ENCODE measurements at regions not wholly inside any gene's neighbourhood (a gene's known extent, or its start where the extent isn't known, plus 50 kb on each side); places are given as distances from the start of the nearest gene placed in this dataset.
"Not testable (repeated sequence)": the region's sequence is repeated elsewhere in the genome, so short reads cannot be mapped to it uniquely, and the experiment has no call there.

DNA sequence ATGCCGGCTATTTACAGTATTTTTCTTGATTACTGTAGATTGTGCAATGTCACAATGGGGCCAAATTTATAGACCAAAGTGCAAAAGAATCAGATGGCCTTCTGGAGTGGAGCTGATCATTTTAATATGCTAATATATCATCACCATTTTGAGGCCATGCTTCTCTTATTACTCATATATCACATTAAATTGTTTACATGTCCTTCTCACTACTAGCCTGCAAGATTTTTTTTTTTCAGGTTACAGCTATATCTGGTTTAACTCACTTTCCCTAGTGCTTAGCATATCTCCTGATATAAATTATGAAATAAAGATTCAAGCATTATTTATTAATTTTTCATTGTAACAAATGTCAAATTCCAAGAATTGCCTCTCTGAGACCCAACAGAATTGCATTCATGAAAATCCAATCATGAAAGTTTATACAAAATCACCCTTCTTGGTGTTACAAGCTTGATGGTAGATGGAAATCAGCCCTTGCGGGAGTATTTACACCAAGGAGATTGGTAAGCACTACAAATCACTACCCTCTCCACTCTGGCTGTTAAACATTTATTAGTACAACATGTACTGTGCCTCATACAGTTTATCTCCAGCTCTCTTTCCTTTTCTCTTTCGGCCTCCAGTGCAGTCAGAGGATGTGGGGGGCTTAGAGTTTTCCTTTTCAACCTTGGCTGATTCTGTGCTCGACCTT is 703.9 kb downstream of the BRINP1 start:
- Mint-ChIP-seq H3K36me3 (no peaks in the 10 kb centered on the region), H3K27ac (no peak overlapping the region), H3K9me3 (peaks cover 4% of the 10 kb centered on the region), H3K27me3 (no peaks in the 10 kb centered on the region), H3K4me1 (no peaks in the 10 kb centered on the region), H3K4me3 (no peak overlapping the region)
- CTCF ChIA-PET: no interaction called here
- no peak for DNase-seq

GRCh38 chr9:118670011-118670953 is 699.0 kb downstream of the BRINP1 start:
- no peak for DNase-seq
- Mint-ChIP-seq H3K4me3 (no peak overlapping the region), H3K4me1 (no peaks in the 10 kb centered on the region), H3K9me3 (peaks cover 3% of the 10 kb centered on the region), H3K36me3 (no peaks in the 10 kb centered on the region), H3K27ac (no peak overlapping the region), H3K27me3 (no peaks in the 10 kb centered on the region)
- CTCF ChIA-PET: no interaction called here

DNA sequence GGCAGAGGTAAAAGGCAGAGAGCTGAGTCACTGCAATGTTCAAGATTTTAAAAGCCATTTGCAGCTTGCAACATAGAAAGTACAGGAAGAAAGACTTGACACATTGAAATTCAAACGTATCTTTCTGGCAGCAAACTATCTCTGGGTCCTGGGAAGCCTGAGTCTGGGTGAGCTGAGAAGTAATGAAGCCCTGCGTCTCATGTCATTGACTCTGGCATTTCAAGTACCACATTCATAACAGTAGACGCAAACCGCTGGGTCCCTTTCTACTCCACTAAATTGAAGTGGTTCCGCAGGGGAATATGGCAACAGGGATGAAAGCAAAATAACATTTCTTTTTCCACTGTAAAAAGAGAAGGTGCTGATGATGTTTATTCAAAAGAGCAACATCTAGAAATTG is 694.3 kb downstream of the BRINP1 start:
- Mint-ChIP-seq H3K4me3 (no peak overlapping the region), H3K27me3 (no peaks in the 10 kb centered on the region), H3K36me3 (no peaks in the 10 kb centered on the region), H3K27ac (no peak overlapping the region), H3K4me1 (no peaks in the 10 kb centered on the region), H3K9me3 (peaks cover 3% of the 10 kb centered on the region)
- CTCF ChIA-PET: no interaction called here
- no peak for DNase-seq

GRCh38 chr9:118677936-118678653 is 691.1 kb downstream of the BRINP1 start:
- H3K4me3 Mint-ChIP-seq, H3K9me3 Mint-ChIP-seq, H3K27ac Mint-ChIP-seq, H3K4me1 Mint-ChIP-seq, H3K27me3 Mint-ChIP-seq, DNase-seq, H3K36me3 Mint-ChIP-seq, CTCF ChIA-PET: not testable (repeated sequence)

- Mint-ChIP-seq H3K4me1 (no peaks in the 10 kb centered on the region), H3K4me3 (no peak overlapping the region), H3K27me3 (no peaks in the 10 kb centered on the region), H3K9me3 (no peaks in the 10 kb centered on the region), H3K36me3 (no peaks in the 10 kb centered on the region), H3K27ac (no peak overlapping the region)
- CTCF ChIA-PET: no interaction called here
- no peak for DNase-seq
These were observed 682.3 kb downstream of the BRINP1 start for GRCh38 chr9:118686959-118687358.

GRCh38 chr9:118689280-118689679 is 680.0 kb downstream of the BRINP1 start:
- Mint-ChIP-seq H3K36me3 (no peaks in the 10 kb centered on the region), H3K9me3 (no peaks in the 10 kb centered on the region), H3K4me3 (no peak overlapping the region), H3K27ac (no peak overlapping the region), H3K27me3 (no peaks in the 10 kb centered on the region), H3K4me1 (no peaks in the 10 kb centered on the region)
- no peak for DNase-seq
- CTCF ChIA-PET: no interaction called here

DNA sequence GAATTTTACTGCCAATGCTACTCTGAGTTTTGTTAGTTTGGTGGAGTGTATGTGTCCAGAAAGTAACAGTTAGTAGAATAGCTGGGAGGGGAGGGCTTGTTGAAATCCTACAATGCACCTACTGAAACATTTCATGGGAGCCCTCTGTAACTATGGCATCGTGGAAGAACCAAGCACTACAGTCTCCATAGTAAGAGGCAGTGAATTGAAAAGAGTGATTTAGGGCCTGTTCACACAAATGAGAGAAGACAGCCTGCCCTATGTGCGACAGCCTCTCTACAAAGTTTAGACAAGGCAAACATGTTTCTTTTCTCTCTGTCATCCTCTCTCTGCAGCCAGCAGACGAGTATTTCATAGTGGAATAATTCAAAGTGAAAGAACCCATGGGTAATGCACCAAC is 676.6 kb downstream of the BRINP1 start:
- peaks cover 2% of the 10 kb centered on the region for H3K9me3 Mint-ChIP-seq
- no peak overlapping the region for H3K4me3 Mint-ChIP-seq
- CTCF ChIA-PET: no interaction called here
- no peaks in the 10 kb centered on the region for H3K4me1 Mint-ChIP-seq
- H3K27ac Mint-ChIP-seq: no peak overlapping the region
- no peak for DNase-seq
- no peaks in the 10 kb centered on the region for H3K27me3 Mint-ChIP-seq
- no peaks in the 10 kb centered on the region for H3K36me3 Mint-ChIP-seq

GRCh38 chr9:118693645-118694044 is 675.6 kb downstream of the BRINP1 start:
- H3K27ac Mint-ChIP-seq: no peak overlapping the region
- peaks cover 2% of the 10 kb centered on the region for H3K9me3 Mint-ChIP-seq
- H3K4me3 Mint-ChIP-seq: no peak overlapping the region
- CTCF ChIA-PET: no interaction called here
- H3K27me3 Mint-ChIP-seq: no peaks in the 10 kb centered on the region
- H3K36me3 Mint-ChIP-seq: no peaks in the 10 kb centered on the region
- no peak for DNase-seq
- no peaks in the 10 kb centered on the region for H3K4me1 Mint-ChIP-seq

DNA sequence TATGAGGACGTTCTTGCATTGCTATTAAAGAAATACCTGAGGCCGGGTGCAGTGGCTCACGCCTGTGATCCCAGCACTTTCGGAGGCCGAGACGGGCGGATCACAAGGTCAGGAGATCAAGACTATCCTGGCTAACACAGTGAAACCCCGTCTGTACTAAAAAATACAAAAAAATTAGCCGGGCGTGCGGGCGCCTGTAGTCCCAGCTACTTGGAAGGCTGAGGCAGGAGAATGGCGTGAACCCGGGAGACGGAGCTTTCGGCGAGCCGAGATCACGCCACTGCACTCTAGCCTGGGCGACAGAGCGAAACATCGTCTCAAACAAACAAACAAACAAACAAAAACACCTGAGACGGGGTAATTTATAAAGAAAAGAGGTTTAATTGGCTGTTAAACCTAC is 674.0 kb downstream of the BRINP1 start:
- H3K36me3 Mint-ChIP-seq, H3K9me3 Mint-ChIP-seq, H3K27me3 Mint-ChIP-seq, H3K27ac Mint-ChIP-seq, DNase-seq, CTCF ChIA-PET, H3K4me3 Mint-ChIP-seq, H3K4me1 Mint-ChIP-seq: not testable (repeated sequence)

- no peaks in the 10 kb centered on the region for H3K4me1 Mint-ChIP-seq
- no peaks in the 10 kb centered on the region for H3K27me3 Mint-ChIP-seq
- no peak overlapping the region for H3K27ac Mint-ChIP-seq
- no peak overlapping the region for H3K4me3 Mint-ChIP-seq
- H3K9me3 Mint-ChIP-seq: peaks cover 4% of the 10 kb centered on the region
- CTCF ChIA-PET: no interaction called here
- no peak for DNase-seq
- no peaks in the 10 kb centered on the region for H3K36me3 Mint-ChIP-seq
These were observed 667.2 kb downstream of the BRINP1 start for GRCh38 chr9:118701985-118702384.

DNA sequence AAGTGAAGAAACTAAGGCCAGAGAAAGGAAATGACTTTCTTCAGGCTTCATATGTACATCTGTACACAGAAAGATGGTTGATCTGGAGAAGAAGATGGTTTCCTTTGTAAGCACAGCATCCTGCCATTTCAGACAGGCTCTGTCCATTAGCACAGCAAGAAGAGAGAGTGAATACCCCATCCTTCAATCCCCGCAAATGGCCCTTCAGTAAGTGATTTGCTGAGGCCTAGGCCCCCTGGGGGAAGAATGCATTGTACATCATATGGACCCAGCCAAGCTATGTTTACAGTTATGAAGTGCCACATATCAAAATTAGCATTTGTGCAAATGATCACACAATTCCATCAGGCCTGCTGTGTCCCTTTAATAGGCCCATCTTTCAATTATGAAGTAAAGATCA is 657.4 kb downstream of the BRINP1 start:
- CTCF ChIA-PET: no interaction called here
- no peaks in the 10 kb centered on the region for H3K4me1 Mint-ChIP-seq
- no peak for DNase-seq
- no peak overlapping the region for H3K4me3 Mint-ChIP-seq
- H3K36me3 Mint-ChIP-seq: no peaks in the 10 kb centered on the region
- no peak overlapping the region for H3K27ac Mint-ChIP-seq
- H3K27me3 Mint-ChIP-seq: no peaks in the 10 kb centered on the region
- H3K9me3 Mint-ChIP-seq: no peaks in the 10 kb centered on the region

DNA sequence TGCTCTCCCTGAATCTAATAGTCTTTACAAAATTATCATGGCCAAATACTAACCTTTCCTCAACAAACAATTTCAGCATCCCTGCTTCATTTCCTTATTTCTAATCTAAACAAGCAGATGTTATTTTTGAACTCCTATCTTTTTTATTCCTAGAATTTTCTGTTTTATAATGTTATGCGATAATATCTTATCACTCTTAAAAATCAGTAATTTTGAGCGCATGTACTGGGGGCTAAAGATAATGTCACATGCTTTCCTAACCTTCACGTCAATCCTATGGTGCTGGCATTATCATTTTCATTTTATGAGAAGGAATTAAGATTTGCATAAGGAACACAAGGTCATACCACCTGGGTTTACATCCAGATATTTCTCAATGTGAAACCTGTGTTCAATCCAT is 648.0 kb downstream of the BRINP1 start:
- CTCF ChIA-PET: no interaction called here

GRCh38 chr9:118721923-118722322 is 647.3 kb downstream of the BRINP1 start:
- DNase-seq: no peak
- H3K9me3 Mint-ChIP-seq: peaks cover 2% of the 10 kb centered on the region
- H3K36me3 Mint-ChIP-seq: no peaks in the 10 kb centered on the region
- H3K27me3 Mint-ChIP-seq: no peaks in the 10 kb centered on the region
- no peak overlapping the region for H3K27ac Mint-ChIP-seq
- CTCF ChIA-PET: no interaction called here
- no peak overlapping the region for H3K4me3 Mint-ChIP-seq
- no peaks in the 10 kb centered on the region for H3K4me1 Mint-ChIP-seq

More for the DNA sequence above, 648.0 kb downstream of the BRINP1 start:
- no peaks in the 10 kb centered on the region for H3K36me3 Mint-ChIP-seq
- H3K4me3 Mint-ChIP-seq: no peak overlapping the region
- H3K9me3 Mint-ChIP-seq: peaks cover 2% of the 10 kb centered on the region
- no peaks in the 10 kb centered on the region for H3K27me3 Mint-ChIP-seq
- no peak overlapping the region for H3K27ac Mint-ChIP-seq
- DNase-seq: no peak
- no peaks in the 10 kb centered on the region for H3K4me1 Mint-ChIP-seq

DNA sequence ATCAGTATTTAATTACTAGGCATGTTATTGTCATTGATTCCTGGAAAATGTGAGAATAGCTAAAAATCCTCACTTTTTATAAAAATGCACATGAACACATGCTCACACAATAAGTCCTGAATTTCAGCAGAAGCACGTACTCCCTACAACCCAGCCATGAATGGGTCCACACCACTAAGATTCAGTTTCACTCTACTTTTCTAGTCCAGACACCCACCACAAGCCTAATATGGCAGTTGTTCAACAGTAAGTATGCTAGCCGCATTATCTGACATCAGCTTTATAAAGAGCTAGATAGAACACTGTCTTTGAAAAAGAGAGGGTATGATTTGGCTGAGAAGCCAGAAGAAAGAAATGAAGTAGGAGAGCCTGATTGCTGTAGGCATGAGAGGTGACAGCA is 639.3 kb downstream of the BRINP1 start:
- peaks cover 11% of the 10 kb centered on the region for H3K9me3 Mint-ChIP-seq
- CTCF ChIA-PET: no interaction called here
- no peaks in the 10 kb centered on the region for H3K36me3 Mint-ChIP-seq
- no peak for DNase-seq
- H3K27me3 Mint-ChIP-seq: no peaks in the 10 kb centered on the region
- H3K4me3 Mint-ChIP-seq: no peak overlapping the region
- no peak overlapping the region for H3K27ac Mint-ChIP-seq
- no peaks in the 10 kb centered on the region for H3K4me1 Mint-ChIP-seq

- DNase-seq: no peak
- Mint-ChIP-seq H3K4me1 (no peaks in the 10 kb centered on the region), H3K36me3 (no peaks in the 10 kb centered on the region), H3K27me3 (no peaks in the 10 kb centered on the region), H3K4me3 (no peak overlapping the region), H3K9me3 (peaks cover 21% of the 10 kb centered on the region), H3K27ac (no peak overlapping the region)
- CTCF ChIA-PET: no interaction called here
These were observed 636.2 kb downstream of the BRINP1 start for GRCh38 chr9:118732998-118733397.
